Femur (tissue), 1 donor: ENCODE measurements at regions not wholly inside any gene's neighbourhood (a gene's known extent, or its start where the extent isn't known, plus 50 kb on each side); places are given as distances from the start of the nearest gene placed in this dataset.

Experiments used
- DNase-seq: peaks from one replicate; pipeline ENCODE4 v3.0.0-alpha.2; 2017

GRCh38 chr13:73272831-73273230 lies 214.0 kb downstream of the KLF5 start:
- DNase-seq, result no peak

- DNase-seq, result no peak
These were observed 209.5 kb downstream of the KLF5 start for GRCh38 chr13:73268306-73268705.

- no peak for DNase-seq
These were observed 207.9 kb downstream of the KLF5 start for GRCh38 chr13:73266640-73267180.

GRCh38 chr13:73262862-73263627 lies 204.2 kb downstream of the KLF5 start:
- no peak for DNase-seq

GRCh38 chr13:73261739-73262216 lies 203.0 kb downstream of the KLF5 start:
- DNase-seq, result no peak

- peak; percentile 33 for DNase-seq
These were observed 200.5 kb downstream of the KLF5 start for GRCh38 chr13:73259061-73260017.

- DNase-seq, result no peak
These were observed 199.6 kb downstream of the KLF5 start for GRCh38 chr13:73258406-73258805.

GRCh38 chr13:73254827-73255226 lies 196.0 kb downstream of the KLF5 start:
- no peak for DNase-seq

- DNase-seq, result no peak
These were observed 192.9 kb downstream of the KLF5 start for GRCh38 chr13:73251626-73252265.

GRCh38 chr13:73250061-73250460 lies 191.3 kb downstream of the KLF5 start:
- DNase-seq, result no peak

- DNase-seq, result no peak
These were observed 190.1 kb downstream of the KLF5 start for GRCh38 chr13:73248711-73249580.

GRCh38 chr13:73248154-73248553 lies 189.3 kb downstream of the KLF5 start:
- no peak for DNase-seq

- no peak for DNase-seq
These were observed 186.4 kb downstream of the KLF5 start for GRCh38 chr13:73245246-73245645.

GRCh38 chr13:73244467-73244866 lies 185.7 kb downstream of the KLF5 start:
- DNase-seq, result no peak

GRCh38 chr13:73242515-73243015 lies 183.8 kb downstream of the KLF5 start:
- DNase-seq, result no peak

GRCh38 chr13:73240193-73240592 lies 181.4 kb downstream of the KLF5 start:
- no peak for DNase-seq

- DNase-seq, result peak; percentile 30
These were observed 176.6 kb downstream of the KLF5 start for GRCh38 chr13:73235385-73235784.

- no peak for DNase-seq
These were observed 172.7 kb downstream of the KLF5 start for GRCh38 chr13:73231471-73231870.

GRCh38 chr13:73230716-73231115 lies 171.9 kb downstream of the KLF5 start:
- DNase-seq, result no peak

GRCh38 chr13:73228546-73228945 lies 169.7 kb downstream of the KLF5 start:
- DNase-seq, result no peak

- no peak for DNase-seq
These were observed 167.2 kb downstream of the KLF5 start for GRCh38 chr13:73225990-73226389.

GRCh38 chr13:73224703-73225102 lies 165.9 kb downstream of the KLF5 start:
- DNase-seq, result no peak
